ENCODE measurements at regions not wholly inside any gene's neighbourhood (a gene's known extent, or its start where the extent isn't known, plus 50 kb on each side); places are given as distances from the start of the nearest gene placed in this dataset.
"Not testable (repeated sequence)": the region's sequence is repeated elsewhere in the genome, so short reads cannot be mapped to it uniquely, and the experiment has no call there.

GRCh38 chr2:101580528-101580927 lies 105.6 kb upstream of the RFX8 start:
- Histone ChIP-seq H3K27me3 (ENCODE audit: control insufficient read depth, insufficient read depth, low read length) (no peaks in the 10 kb centered on the region), H3K79me2 (no peaks in the 10 kb centered on the region), H2AFZ (no peak overlapping the region), H3K4me1 (no peaks in the 10 kb centered on the region), H3K4me2 (ENCODE audit: low read length) (no peak overlapping the region), H3K9ac (no peak overlapping the region), H3K27ac (no peak overlapping the region), H3K36me3 (ENCODE audit: control insufficient read depth, insufficient read depth, low read length) (no peaks in the 10 kb centered on the region), H3K9me3 (ENCODE audit: control insufficient read depth, low read length) (no peaks in the 10 kb centered on the region), H3K4me3 (ENCODE audit: low read depth, low read length) (no peak overlapping the region)
- no peak for TF ChIP-seq CTCF (IDR thresholded peaks at IDR 0.05)

GRCh38 chr2:101578671-101579070 lies 103.8 kb upstream of the RFX8 start:
- no peaks in the 10 kb centered on the region for H3K36me3 ChIP-seq (ENCODE audit: control insufficient read depth, insufficient read depth, low read length)
- H3K27ac ChIP-seq, result no peak overlapping the region
- no peak overlapping the region for H3K9ac ChIP-seq
- no peak overlapping the region for H3K4me2 ChIP-seq (ENCODE audit: low read length)
- TF ChIP-seq CTCF (IDR thresholded peaks at IDR 0.05), result no peak
- H3K4me1 ChIP-seq, result no peaks in the 10 kb centered on the region
- no peaks in the 10 kb centered on the region for H3K79me2 ChIP-seq
- no peaks in the 10 kb centered on the region for H3K9me3 ChIP-seq (ENCODE audit: control insufficient read depth, low read length)
- no peak overlapping the region for H2AFZ ChIP-seq
- no peaks in the 10 kb centered on the region for H3K27me3 ChIP-seq (ENCODE audit: control insufficient read depth, insufficient read depth, low read length)
- no peak overlapping the region for H3K4me3 ChIP-seq (ENCODE audit: low read depth, low read length)

DNA sequence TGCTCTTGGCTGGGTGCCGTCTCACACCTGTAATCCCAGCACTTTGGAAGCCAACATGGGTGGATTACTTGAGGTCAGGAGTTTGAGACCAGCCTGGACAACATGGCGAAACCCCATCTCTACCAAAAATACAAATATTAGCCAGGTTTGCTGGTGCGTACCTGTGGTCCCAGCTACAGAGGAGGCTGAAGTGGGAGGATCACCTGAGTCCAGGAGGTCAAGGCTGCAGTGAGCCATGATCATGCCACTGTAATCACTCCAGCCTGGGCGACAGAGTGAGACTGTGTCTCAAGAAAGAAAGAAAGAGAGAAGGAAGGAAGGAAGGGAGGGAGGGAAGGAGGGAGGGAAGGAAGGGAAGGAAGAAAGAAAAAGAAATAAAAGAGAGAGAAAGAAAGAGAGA lies 103.2 kb upstream of the RFX8 start:
- H3K27ac ChIP-seq; H3K36me3 ChIP-seq (ENCODE audit: control insufficient read depth, insufficient read depth, low read length); H2AFZ ChIP-seq; H3K4me3 ChIP-seq (ENCODE audit: low read depth, low read length); H3K9ac ChIP-seq; H3K4me1 ChIP-seq; H3K79me2 ChIP-seq; H3K9me3 ChIP-seq (ENCODE audit: control insufficient read depth, low read length); H3K27me3 ChIP-seq (ENCODE audit: control insufficient read depth, insufficient read depth, low read length); H3K4me2 ChIP-seq (ENCODE audit: low read length): not testable (repeated sequence)

- Histone ChIP-seq H2AFZ (no peak overlapping the region), H3K27ac (no peak overlapping the region), H3K79me2 (no peaks in the 10 kb centered on the region), H3K9ac (no peak overlapping the region), H3K27me3 (ENCODE audit: control insufficient read depth, insufficient read depth, low read length) (no peaks in the 10 kb centered on the region), H3K36me3 (ENCODE audit: control insufficient read depth, insufficient read depth, low read length) (no peaks in the 10 kb centered on the region), H3K4me1 (no peaks in the 10 kb centered on the region), H3K4me3 (ENCODE audit: low read depth, low read length) (no peak overlapping the region), H3K4me2 (ENCODE audit: low read length) (no peak overlapping the region), H3K9me3 (ENCODE audit: control insufficient read depth, low read length) (no peaks in the 10 kb centered on the region)
- no peak for TF ChIP-seq CTCF (IDR thresholded peaks at IDR 0.05)
Measured at GRCh38 chr2:101577173-101577572, 102.3 kb upstream of the RFX8 start.

DNA sequence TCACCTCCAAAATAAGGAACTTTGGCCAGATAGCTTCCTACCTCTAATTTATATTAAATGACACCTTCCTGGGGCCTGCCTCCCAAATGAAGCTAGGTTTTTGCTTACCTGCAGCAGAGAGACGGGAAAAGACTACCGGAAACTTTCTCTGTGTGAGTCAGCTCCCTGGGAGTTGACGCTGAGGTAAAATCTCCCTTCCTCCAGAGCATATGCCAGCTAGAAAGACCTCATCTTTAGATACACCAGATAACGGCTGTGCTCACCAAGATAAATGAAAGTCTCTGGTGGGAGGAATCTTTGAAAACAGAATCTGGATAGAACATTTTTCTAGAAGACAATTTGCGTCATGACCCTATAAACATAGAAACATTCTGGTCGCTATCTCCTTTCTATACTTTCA lies 99.7 kb upstream of the RFX8 start:
- Histone ChIP-seq H3K27me3 (ENCODE audit: control insufficient read depth, insufficient read depth, low read length) (no peaks in the 10 kb centered on the region), H3K4me1 (no peaks in the 10 kb centered on the region), H3K4me3 (ENCODE audit: low read depth, low read length) (no peak overlapping the region), H2AFZ (no peak overlapping the region), H3K79me2 (no peaks in the 10 kb centered on the region), H3K9me3 (ENCODE audit: control insufficient read depth, low read length) (no peaks in the 10 kb centered on the region), H3K36me3 (ENCODE audit: control insufficient read depth, insufficient read depth, low read length) (no peaks in the 10 kb centered on the region), H3K9ac (no peak overlapping the region), H3K4me2 (ENCODE audit: low read length) (no peak overlapping the region), H3K27ac (no peak overlapping the region)
- TF ChIP-seq CTCF (IDR thresholded peaks at IDR 0.05), result no peak
